GM13976 (cell line): ENCODE measurements at regions not wholly inside any gene's neighbourhood (a gene's known extent, or its start where the extent isn't known, plus 50 kb on each side); places are given as distances from the start of the nearest gene placed in this dataset.

ENCODE experiments used
- DNase-seq: peaks from one replicate; pipeline ENCODE4 v3.0.0; 2012; ENCODE audit warnings: low spot score
- in situ Hi-C: fragments of 300-500 bp; cut with MboI; formaldehyde crosslinking; loops from one replicate; pipeline ENCODE4 v1.12.0; 2022; ENCODE audit warnings: low sequenced_read_pairs, mixed read lengths, inconsistent platforms; ENCODE audit not compliant: unreplicated experiment
- TF ChIP-seq, protein P1 (sequence below): IDR thresholded peaks from 2 replicates; pipeline ENCODE4 v1.5.1; 2012; ENCODE audit warnings: borderline replicate concordance, mild to moderate bottlenecking; ENCODE audit not compliant: insufficient read depth; ENCODE audit errors: extremely low read depth, missing control alignments, control extremely low read depth

DNA sequence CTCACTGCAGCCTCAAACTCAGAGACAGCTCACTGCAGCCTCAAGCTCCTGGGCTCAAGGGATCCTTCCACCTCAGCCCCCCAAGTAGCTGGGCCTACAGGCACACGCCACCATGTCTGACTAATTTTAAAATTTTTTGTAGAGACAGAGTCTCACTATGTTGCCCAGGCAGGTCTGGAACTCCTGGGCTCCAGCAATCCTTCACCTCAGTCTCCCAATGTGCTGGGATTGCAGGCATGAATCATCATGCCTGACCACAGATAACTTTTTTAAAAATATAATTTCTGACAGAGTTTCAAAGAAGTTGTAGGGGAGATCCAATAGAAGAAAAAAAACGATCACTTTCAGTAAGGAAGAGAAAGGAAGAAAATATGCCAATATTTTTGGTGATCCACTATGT lies 189.7 kb upstream of the CDKN3 start:
- in situ Hi-C loops, result no loop called here
- no peak for DNase-seq
- TF ChIP-seq, protein P1, sequence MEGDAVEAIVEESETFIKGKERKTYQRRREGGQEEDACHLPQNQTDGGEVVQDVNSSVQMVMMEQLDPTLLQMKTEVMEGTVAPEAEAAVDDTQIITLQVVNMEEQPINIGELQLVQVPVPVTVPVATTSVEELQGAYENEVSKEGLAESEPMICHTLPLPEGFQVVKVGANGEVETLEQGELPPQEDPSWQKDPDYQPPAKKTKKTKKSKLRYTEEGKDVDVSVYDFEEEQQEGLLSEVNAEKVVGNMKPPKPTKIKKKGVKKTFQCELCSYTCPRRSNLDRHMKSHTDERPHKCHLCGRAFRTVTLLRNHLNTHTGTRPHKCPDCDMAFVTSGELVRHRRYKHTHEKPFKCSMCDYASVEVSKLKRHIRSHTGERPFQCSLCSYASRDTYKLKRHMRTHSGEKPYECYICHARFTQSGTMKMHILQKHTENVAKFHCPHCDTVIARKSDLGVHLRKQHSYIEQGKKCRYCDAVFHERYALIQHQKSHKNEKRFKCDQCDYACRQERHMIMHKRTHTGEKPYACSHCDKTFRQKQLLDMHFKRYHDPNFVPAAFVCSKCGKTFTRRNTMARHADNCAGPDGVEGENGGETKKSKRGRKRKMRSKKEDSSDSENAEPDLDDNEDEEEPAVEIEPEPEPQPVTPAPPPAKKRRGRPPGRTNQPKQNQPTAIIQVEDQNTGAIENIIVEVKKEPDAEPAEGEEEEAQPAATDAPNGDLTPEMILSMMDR, result no peak

DNA sequence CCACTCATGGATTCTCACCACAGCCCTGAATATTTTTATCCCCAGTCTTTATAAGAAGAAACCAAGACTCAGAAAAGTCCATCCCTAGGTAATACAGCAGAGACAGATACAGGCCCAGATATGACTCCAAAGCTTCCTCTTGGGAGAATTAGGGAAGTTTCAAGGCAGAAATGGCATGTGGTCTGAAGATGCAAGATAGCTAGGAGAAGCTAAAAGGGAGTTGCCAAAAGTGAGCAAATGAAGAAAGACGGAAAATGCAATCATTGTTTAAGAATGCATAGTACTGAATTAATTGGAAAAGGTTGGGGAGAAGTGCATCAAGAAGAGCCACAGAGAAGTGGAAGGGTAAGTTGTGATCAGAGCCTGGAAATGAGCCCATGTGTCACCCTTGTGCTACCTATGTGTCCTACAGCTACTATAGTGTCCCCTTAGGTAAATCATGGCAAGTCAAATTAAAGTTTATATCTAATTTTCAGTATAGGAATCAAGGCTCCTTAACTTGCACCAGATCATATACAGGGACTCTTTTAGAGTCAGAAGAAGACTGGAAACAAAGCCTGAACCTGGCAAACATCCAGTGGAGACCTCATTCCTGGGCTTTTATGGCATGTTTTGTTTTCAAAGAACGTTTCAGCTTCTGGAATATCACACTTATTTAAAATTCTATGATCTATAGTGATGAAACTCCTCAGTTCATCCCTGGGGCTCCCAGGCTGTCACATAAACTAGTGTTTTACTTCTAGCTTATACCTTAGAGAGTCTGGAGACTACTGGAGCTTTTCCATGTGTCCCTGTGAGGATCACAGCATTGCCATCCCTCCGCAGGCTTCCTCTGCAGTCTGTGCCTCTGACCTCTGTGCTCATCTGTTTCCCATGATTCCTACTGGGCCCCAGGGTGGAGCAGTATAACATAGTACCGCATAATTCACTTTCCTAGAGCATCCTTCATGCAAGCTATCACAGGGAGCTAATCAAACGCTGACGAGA lies 189.0 kb upstream of the CDKN3 start:
- TF ChIP-seq, protein P1, result no peak
- no peak for DNase-seq
- in situ Hi-C loops, result no loop called here

DNA sequence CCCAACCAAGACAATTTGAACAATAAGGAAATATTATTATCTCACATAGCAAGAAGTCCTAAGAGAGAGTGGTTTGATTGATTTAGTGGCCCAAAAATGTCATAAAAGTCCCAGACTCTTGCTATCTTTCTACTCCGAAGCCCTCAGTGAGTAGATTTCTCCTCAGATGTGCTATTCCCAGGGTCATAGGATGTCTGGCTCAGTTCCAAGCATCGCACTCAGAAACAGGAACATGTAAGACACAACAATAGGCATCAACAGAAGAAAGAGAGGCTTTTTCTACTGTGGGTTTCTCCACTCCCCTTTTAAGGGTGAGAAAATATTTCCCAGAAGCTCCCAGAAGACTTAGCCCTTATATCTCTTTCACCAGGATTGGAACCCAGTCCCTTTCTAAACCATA lies 188.1 kb upstream of the CDKN3 start:
- in situ Hi-C loops, result no loop called here
- TF ChIP-seq, protein P1, result no peak
- no peak for DNase-seq

DNA sequence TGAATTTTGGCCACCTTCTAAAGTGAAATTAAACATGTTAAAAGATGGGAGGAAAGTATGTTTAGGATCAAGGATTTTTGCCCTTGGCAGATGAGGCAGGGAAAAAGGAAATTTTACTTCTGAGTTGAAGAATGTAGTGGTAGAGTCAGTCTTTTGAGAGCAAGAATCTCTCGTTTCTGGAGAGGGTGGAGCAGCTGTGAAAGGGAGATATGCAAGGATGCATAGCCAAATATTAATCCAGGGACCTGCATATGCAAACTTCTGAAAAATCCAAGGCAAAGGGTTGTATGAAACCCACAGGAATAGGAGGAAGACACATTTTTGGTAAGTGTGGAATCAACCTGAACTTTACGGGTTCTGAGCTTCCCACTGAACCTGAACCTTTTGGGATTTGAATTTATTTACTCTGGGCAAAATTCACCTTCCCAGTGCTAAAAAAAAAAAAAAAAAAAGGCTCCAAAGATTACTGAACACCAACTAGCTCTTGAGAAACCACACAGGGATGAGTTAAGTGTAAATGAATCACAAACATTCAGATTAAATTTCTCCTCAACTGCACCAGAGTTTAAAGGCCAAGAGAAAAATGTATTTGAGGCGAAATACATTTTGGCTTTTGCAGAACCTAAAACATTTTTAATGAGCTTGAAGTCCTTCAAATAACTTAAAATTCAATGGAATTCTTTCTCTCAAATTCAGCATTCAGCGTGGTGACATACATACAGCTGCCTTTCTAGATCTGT lies 187.1 kb upstream of the CDKN3 start:
- no peak for DNase-seq
- TF ChIP-seq, protein P1, result no peak
- in situ Hi-C loops, result no loop called here

DNA sequence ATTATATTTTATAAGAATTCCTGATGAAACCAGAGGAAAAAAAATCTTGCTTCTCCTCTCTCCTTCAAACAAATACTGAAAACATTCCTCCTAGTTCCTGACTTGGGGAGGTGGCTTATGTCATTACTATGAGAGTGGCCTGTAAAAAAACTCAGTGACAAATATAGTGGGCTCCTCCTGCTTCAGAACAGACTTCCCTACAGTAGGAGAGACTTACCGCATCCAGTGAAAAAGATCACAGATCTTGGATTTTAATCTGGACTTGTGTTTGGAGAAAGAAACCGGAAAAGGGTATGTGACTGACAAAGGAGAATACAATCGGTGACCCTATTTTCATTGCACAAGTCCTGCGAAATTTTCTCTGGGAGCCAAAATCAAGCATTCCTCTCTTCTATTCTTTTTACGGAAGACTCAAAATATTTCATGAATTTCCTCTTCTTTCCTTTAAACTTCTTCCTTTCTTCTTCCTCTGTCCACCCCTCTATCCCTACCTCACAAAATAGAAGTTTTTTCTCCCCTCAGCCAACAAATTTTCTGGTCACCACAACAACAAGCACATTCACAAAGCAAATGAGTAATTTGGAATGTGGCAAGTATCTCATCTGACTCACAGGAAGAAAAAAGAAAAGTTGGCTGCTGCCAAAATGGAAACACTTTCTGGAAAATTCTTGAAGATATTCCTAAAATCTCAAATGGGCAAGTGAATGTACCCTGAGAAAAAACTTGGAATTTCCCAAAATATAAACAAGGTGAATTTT lies 185.1 kb upstream of the CDKN3 start:
- in situ Hi-C loops, result no loop called here
- TF ChIP-seq, protein P1, result no peak
- no peak for DNase-seq

DNA sequence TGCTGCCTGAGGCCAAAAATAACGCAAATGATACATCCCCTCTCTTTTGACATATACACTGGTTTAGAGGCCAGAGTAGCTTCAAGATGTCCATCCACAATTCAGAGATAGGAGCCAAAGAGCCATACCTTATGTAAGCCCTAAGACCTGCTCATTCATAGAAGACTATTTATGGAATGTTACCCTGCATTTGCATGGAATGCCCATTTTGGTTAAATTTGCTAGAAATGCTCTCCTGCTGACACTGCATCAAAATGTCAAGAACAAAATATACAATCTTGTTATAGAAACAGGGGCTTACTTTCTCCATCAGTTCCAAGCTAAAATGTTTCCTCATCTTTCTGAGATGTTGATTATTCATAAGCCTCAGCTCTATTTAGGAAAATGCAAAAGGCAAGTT lies 183.3 kb upstream of the CDKN3 start:
- TF ChIP-seq, protein P1, result no peak
- in situ Hi-C loops, result no loop called here

More for the DNA sequence above, 183.3 kb upstream of the CDKN3 start:
- DNase-seq, result no peak
